Daoy (cell line): ENCODE measurements at regions not wholly inside any gene's neighbourhood (a gene's known extent, or its start where the extent isn't known, plus 50 kb on each side); places are given as distances from the start of the nearest gene placed in this dataset.
"Not testable (repeated sequence)": the region's sequence is repeated elsewhere in the genome, so short reads cannot be mapped to it uniquely, and the experiment has no call there.

Experiments
- DNase-seq: peaks from one replicate; pipeline ENCODE4 v3.0.0-alpha.2; 2015; ENCODE audit warnings: low read depth

- no peak for DNase-seq
These were observed 91.5 kb upstream of the MLN start for GRCh38 chr6:33895296-33895695.

GRCh38 chr6:33894438-33894837 is 90.6 kb upstream of the MLN start:
- peak; percentile 34 for DNase-seq

GRCh38 chr6:33892581-33893346 is 89.0 kb upstream of the MLN start:
- no peak for DNase-seq

DNA sequence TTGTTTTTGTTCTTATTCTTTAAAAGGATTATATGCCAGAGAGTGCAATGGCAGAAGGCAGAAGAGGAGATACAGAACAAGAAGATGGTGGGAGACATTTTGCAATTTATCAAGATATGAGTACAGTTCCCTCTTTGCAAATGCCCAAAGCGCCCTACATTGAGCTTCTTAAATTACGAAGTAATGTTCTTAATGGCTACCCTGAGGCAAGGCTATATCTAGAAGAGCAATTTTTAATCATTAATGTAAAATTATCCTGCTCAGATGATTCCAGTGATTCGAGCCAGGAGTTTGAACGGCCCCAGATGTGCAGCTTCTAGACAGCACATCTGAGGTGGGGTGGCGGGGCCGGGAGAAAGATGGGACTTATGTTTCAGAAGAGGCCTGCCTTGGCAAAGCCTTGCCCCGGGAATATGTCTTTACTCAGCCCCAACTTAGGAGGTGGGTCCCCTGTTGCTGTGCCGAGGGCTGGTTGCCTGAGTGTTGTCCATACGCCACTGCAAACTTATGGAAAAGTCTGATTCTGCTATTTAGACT is 84.9 kb upstream of the MLN start:
- DNase-seq = no peak

GRCh38 chr6:33888183-33888582 is 84.4 kb upstream of the MLN start:
- DNase-seq = no peak

GRCh38 chr6:33886673-33887144 is 82.9 kb upstream of the MLN start:
- DNase-seq = peak; percentile 67

DNA sequence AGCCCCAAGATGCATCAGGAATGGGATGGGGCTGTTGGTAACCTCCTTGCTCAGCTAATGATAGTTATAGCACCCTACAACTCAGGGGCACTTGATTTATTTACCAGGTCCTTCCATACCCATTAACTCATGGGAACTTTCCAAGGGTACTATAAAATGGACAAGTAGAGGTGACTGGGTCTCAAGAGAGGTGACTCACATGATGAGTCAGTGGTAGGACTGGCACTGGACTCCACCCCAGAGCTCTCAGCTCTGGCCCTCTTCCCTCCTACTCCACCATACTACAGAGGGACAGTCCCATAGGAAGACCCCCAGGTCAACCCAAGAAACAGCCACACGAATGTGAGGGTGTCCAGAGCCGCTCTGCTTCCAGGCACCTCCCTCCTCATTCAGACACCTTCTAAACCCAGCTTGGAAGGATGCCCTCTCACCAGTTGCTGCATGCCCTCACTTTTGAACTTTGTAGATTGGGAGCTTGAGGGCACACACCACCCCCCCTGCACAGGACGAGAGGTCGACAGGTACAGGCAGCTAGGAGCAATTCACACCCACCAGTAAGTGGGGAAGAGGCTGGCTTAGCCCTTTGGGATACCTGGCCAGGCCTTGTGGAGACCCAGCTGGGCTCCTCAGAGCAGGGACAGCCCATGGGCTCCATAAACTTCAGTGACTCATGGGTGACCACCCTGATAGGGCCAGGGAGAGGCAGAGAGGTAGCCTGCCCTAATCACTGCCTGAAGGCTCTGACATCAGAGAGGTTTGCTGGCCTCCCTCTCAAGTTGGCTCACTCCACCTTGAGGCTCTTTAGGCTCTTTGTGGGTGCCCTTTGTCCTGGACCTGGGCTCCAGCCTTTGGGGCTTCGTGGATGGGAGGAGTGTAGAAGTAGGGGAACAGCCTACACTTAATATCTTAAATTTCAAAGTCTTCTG is 81.6 kb upstream of the MLN start:
- peak; percentile 86 for DNase-seq

- not testable (repeated sequence) for DNase-seq
These were observed 79.8 kb upstream of the MLN start for GRCh38 chr6:33883621-33884020.

GRCh38 chr6:33882154-33882553 is 78.4 kb upstream of the MLN start:
- DNase-seq = no peak

GRCh38 chr6:33880766-33881165 is 77.0 kb upstream of the MLN start:
- DNase-seq = no peak

DNA sequence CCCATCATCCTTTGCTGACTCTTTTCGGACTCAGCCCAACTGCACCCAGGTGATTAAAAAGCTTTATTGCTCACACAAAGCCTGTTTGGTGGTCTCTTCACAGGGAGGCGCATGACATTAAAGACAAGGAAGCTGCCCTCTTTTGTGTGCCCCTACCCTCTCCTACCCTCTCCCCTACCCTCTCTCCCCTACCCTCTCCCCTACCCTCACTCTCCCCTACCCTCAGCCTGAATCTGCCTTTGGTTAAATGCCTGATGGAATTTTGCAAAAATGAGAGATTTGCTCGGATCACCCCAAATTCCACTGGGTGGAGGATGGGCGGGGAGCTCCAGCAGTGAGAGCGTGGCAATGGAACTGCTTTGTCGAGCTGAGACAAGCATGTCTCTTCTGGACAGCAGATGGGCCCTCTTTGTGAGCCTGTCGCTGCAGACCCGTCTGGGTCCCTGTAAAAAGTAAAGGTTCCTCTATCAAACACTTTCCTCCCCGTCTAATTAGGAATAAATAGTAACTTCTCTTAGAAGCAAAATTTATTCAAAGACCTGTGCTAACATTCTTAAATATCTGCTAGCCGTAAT is 76.4 kb upstream of the MLN start:
- DNase-seq = no peak

DNA sequence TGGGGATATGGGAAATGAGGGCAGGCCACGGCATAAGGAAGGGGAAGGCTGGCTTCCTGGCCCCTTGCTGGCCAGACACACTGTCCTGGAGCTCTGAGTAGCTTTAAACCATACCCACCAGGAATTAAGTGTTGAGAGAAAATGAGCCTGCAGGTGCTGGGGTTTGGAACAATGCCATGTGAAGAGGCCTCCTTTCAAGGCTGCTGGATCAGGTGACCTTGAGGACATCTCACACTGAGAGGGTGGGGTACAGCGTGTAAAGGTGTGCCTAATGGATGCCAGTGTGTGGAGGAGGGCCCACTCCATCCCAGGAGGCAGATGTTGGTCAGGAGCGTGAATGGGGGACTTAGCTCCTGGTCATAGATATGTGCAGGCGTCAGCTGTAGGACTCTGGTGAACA is 74.8 kb upstream of the MLN start:
- DNase-seq = no peak

GRCh38 chr6:33877982-33878535 is 74.3 kb upstream of the MLN start:
- DNase-seq = no peak

GRCh38 chr6:33875696-33876095 is 71.9 kb upstream of the MLN start:
- peak; percentile 33 for DNase-seq

GRCh38 chr6:33875141-33875581 is 71.4 kb upstream of the MLN start:
- DNase-seq = no peak

GRCh38 chr6:33874136-33874760 is 70.4 kb upstream of the MLN start:
- no peak for DNase-seq

- DNase-seq = no peak
These were observed 69.0 kb upstream of the MLN start for GRCh38 chr6:33872761-33873160.

GRCh38 chr6:33869826-33870423 is 66.1 kb upstream of the MLN start:
- DNase-seq = no peak

- no peak for DNase-seq
These were observed 65.3 kb upstream of the MLN start for GRCh38 chr6:33869121-33869520.

DNA sequence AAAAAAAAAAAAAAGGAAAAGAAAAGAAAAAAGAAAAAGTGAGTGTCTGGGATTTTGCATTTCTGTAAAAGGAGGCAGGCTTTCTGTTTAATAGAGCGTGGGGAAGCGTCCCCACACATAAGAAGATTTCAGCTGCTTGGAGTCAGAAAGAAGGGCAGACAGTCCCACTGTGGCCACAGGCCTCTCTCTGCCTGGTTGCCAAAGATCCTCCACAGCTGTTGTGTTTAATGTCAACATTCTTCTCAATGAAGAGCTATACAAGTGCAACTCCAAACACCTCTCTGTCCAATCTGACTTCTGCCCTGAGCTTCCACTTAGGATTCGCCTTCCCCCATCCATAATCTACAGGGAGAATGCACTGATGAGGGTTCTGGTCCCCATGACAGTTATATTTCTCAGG is 64.3 kb upstream of the MLN start:
- DNase-seq = no peak

- DNase-seq = no peak
These were observed 61.8 kb upstream of the MLN start for GRCh38 chr6:33865478-33866077.
